Smooth muscle cell (in vitro differentiated cells): ENCODE measurements at regions not wholly inside any gene's neighbourhood (a gene's known extent, or its start where the extent isn't known, plus 50 kb on each side); places are given as distances from the start of the nearest gene placed in this dataset.

Source experiments
- DNase-seq: peaks from one replicate; lab custom pipeline; 2025; ENCODE audit not compliant: unreplicated experiment; lab: John Stamatoyannopoulos, UW
- H2AFZ ChIP-seq: fragments of 200-600 bp; sonication (generic); 2 replicates; pipeline ENCODE4 v1.6.0; 2016; ENCODE audit warnings: antibody characterized with exemption, low read depth, mild to moderate bottlenecking
- H3F3A ChIP-seq: fragments of 200-600 bp; sonication (generic); 2 replicates; pipeline ENCODE4 v1.6.0; 2017; ENCODE audit warnings: antibody characterized with exemption, low read depth
- H3K27ac ChIP-seq: fragments of 200-600 bp; sonication (generic); 2 replicates; pipeline ENCODE4 v1.5.1; 2016; ENCODE audit warnings: low read depth, mild to moderate bottlenecking
- H3K27me3 ChIP-seq: fragments of 200-600 bp; sonication (generic); 2 replicates; pipeline ENCODE4 v1.6.1; 2016; ENCODE audit warnings: low read depth, mild to moderate bottlenecking
- H3K36me3 ChIP-seq: fragments of 200-600 bp; sonication (generic); 2 replicates; pipeline ENCODE4 v1.5.1; 2016; ENCODE audit warnings: low read depth
- H3K4me1 ChIP-seq: fragments of 200-600 bp; sonication (generic); 2 replicates; pipeline ENCODE4 v1.5.1; 2016; ENCODE audit warnings: low read depth
- H3K4me2 ChIP-seq: fragments of 200-600 bp; sonication (generic); 2 replicates; pipeline ENCODE4 v1.6.0; 2016; ENCODE audit warnings: mild to moderate bottlenecking
- H3K4me3 ChIP-seq: fragments of 200-600 bp; sonication (generic); 2 replicates; pipeline ENCODE4 v1.5.1; 2016; ENCODE audit warnings: mild to moderate bottlenecking
- H3K79me2 ChIP-seq: fragments of 200-600 bp; sonication (generic); 2 replicates; pipeline ENCODE4 v1.6.0; 2016; ENCODE audit warnings: low read depth, mild to moderate bottlenecking
- H3K9ac ChIP-seq: fragments of 200-600 bp; sonication (generic); 2 replicates; pipeline ENCODE4 v1.6.0; 2016; ENCODE audit warnings: low read depth
- H3K9me3 ChIP-seq: fragments of 200-600 bp; sonication (generic); replicated peaks from 2 replicates; pipeline ENCODE4 v1.5.1; 2016; ENCODE audit warnings: low read depth
- H4K20me1 ChIP-seq: fragments of 200-600 bp; sonication (generic); 2 replicates; pipeline ENCODE4 v1.6.0; 2016; ENCODE audit warnings: low read depth
- CTCF ChIP-seq: fragments of 200-600 bp; sonication (generic); IDR thresholded peaks from 2 replicates; pipeline ENCODE4 v1.5.1; 2017; ENCODE audit warnings: borderline replicate concordance, mild to moderate bottlenecking, antibody characterized with exemption; ENCODE audit not compliant: insufficient read depth, poor library complexity, severe bottlenecking
- WGBS: methylation state at CpG from one replicate; pipeline ENCODE4 v1.1.7; 2016; ENCODE audit warnings: low lambda C conversion rate; 5-methylcytosine and 5-hydroxymethylcytosine counted together

GRCh38 chr7:35474100-35474499 is 220.2 kb upstream of the TBX20 start:
- H3K4me3 ChIP-seq: no peak overlapping the region
- no peak for DNase-seq
- TF ChIP-seq CTCF: no peak
- no peaks in the 10 kb centered on the region for H3K27me3 ChIP-seq
- no peaks in the 10 kb centered on the region for H3K4me1 ChIP-seq
- 93% methylated on average over 1 of the region's 1 CpG for WGBS
- H3K27ac ChIP-seq: no peak overlapping the region
- no peak overlapping the region for H2AFZ ChIP-seq
- H3K9ac ChIP-seq: no peak overlapping the region
- no peaks in the 10 kb centered on the region for H3F3A ChIP-seq
- H3K79me2 ChIP-seq: no peaks in the 10 kb centered on the region
- H3K4me2 ChIP-seq: no peak overlapping the region
- H3K36me3 ChIP-seq: no peaks in the 10 kb centered on the region
- H4K20me1 ChIP-seq: no peaks in the 10 kb centered on the region
- peaks cover 4% of the 10 kb centered on the region for H3K9me3 ChIP-seq

DNA sequence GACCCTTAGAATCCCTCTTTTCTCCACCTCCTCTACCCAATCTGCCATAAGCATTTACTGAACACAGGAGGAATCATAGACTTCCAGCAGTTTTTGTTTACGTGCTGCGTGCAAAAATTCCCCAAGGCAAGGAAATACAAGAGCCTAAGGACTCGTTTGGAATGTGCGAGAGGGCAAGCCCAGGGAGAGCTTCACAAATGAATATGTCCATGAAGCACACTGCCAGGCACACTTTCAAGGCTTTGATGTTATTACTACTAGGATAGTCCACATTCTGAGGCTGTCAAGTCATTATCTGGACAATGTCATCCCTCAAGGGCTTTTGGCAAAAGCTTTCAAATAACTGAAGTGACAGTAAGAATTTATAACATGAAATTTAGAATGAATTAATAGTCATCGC is 214.7 kb upstream of the TBX20 start:
- Histone ChIP-seq H2AFZ (no peak overlapping the region), H3K79me2 (no peaks in the 10 kb centered on the region), H3K4me3 (no peak overlapping the region), H4K20me1 (no peaks in the 10 kb centered on the region), H3K4me1 (no peaks in the 10 kb centered on the region), H3K9ac (no peak overlapping the region), H3K36me3 (no peaks in the 10 kb centered on the region), H3F3A (no peaks in the 10 kb centered on the region), H3K27me3 (no peaks in the 10 kb centered on the region), H3K27ac (no peak overlapping the region), H3K9me3 (no peaks in the 10 kb centered on the region), H3K4me2 (no peak overlapping the region)
- TF ChIP-seq CTCF: no peak
- no peak for DNase-seq
- WGBS: 55% methylated on average over 5 of the region's 5 CpGs

GRCh38 chr7:35467456-35467978 is 213.6 kb upstream of the TBX20 start:
- no peaks in the 10 kb centered on the region for H4K20me1 ChIP-seq
- H3K79me2 ChIP-seq: no peaks in the 10 kb centered on the region
- no peak overlapping the region for H3K27ac ChIP-seq
- DNase-seq: no peak
- H3K4me1 ChIP-seq: no peaks in the 10 kb centered on the region
- H3K4me3 ChIP-seq: no peak overlapping the region
- H3K9me3 ChIP-seq: no peaks in the 10 kb centered on the region
- no peaks in the 10 kb centered on the region for H3K36me3 ChIP-seq
- no peak overlapping the region for H3K9ac ChIP-seq
- H3K4me2 ChIP-seq: no peak overlapping the region
- no peaks in the 10 kb centered on the region for H3F3A ChIP-seq
- no peaks in the 10 kb centered on the region for H3K27me3 ChIP-seq
- H2AFZ ChIP-seq: no peak overlapping the region
- WGBS: 89% methylated on average over 3 of the region's 3 CpGs
- TF ChIP-seq CTCF: no peak

- Histone ChIP-seq H3F3A (no peaks in the 10 kb centered on the region), H3K4me3 (no peak overlapping the region), H4K20me1 (no peaks in the 10 kb centered on the region), H3K4me2 (no peak overlapping the region), H3K4me1 (no peaks in the 10 kb centered on the region), H3K36me3 (no peaks in the 10 kb centered on the region), H3K27me3 (no peaks in the 10 kb centered on the region), H3K9ac (no peak overlapping the region), H2AFZ (no peak overlapping the region), H3K27ac (no peak overlapping the region), H3K79me2 (no peaks in the 10 kb centered on the region), H3K9me3 (no peaks in the 10 kb centered on the region)
- DNase-seq: no peak
- no peak for TF ChIP-seq CTCF
- 55% methylated on average over 18 of the region's 18 CpGs for WGBS
These were observed 212.0 kb upstream of the TBX20 start for GRCh38 chr7:35465791-35466336.
